Vagina (tissue), 2 donors: ENCODE measurements at regions not wholly inside any gene's neighbourhood (a gene's known extent, or its start where the extent isn't known, plus 50 kb on each side); places are given as distances from the start of the nearest gene placed in this dataset.

Source experiments
- CTCF ChIP-seq, 3 experiments: fragments of 450-650 bp in 2 of 3; fragments of 200-600 bp in 1 of 3; sonication (generic) in 1 of 3; IDR thresholded peaks; one replicate each; pipeline ENCODE4 v1.5.1; 2017 to 2019; ENCODE audit warnings: antibody characterized with exemption in 3 of 3, mild to moderate bottlenecking in 2 of 3, moderate library complexity in 2 of 3
- POLR2A ChIP-seq, 2 donors: fragments of 450-650 bp; IDR thresholded peaks; one replicate each; pipeline ENCODE4 v1.6.1; 2017; ENCODE audit warnings: antibody characterized with exemption in 2 of 2, mild to moderate bottlenecking in 2 of 2, moderate library complexity in 2 of 2

- TF ChIP-seq CTCF (IDR thresholded peaks at IDR 0.05) = no peak
- no peak for TF ChIP-seq POLR2A (IDR thresholded peaks at IDR 0.05)
Measured at GRCh38 chr1:229112832-229113548, 157.9 kb upstream of the RAB4A start.
